DOHH2 (cell line): ENCODE measurements at regions not wholly inside any gene's neighbourhood (a gene's known extent, or its start where the extent isn't known, plus 50 kb on each side); places are given as distances from the start of the nearest gene placed in this dataset.

Experiments used
- H3F3A ChIP-seq: fragments of 200-600 bp; sonication (generic), shearing (Covaris generic); 2 replicates; pipeline ENCODE4 v1.6.0; 2016; ENCODE audit warnings: antibody characterized with exemption, mild to moderate bottlenecking; ENCODE audit not compliant: control insufficient read depth, insufficient read depth
- H3K27ac ChIP-seq: fragments of 200-600 bp; sonication (generic); 2 replicates; pipeline ENCODE4 v1.5.1; 2014; ENCODE audit warnings: low read depth, mild to moderate bottlenecking, low read length, moderate library complexity
- H3K27me3 ChIP-seq: fragments of 200-600 bp; sonication (generic); 2 replicates; pipeline ENCODE4 v1.6.1; 2014; ENCODE audit warnings: mild to moderate bottlenecking, low read length, mixed read lengths; ENCODE audit not compliant: control insufficient read depth
- H3K36me3 ChIP-seq: fragments of 200-600 bp; sonication (generic); 2 replicates; pipeline ENCODE4 v1.6.1; 2014; ENCODE audit warnings: mild to moderate bottlenecking, low read length, moderate library complexity, mixed read lengths; ENCODE audit not compliant: control insufficient read depth
- H3K4me1 ChIP-seq: fragments of 200-600 bp; sonication (generic); 2 replicates; pipeline ENCODE4 v1.6.1; 2014; ENCODE audit warnings: mild to moderate bottlenecking, low read length, mixed read lengths; ENCODE audit not compliant: control insufficient read depth
- H3K4me2 ChIP-seq: fragments of 200-600 bp; sonication (generic); 2 replicates; pipeline ENCODE4 v1.6.0; 2014; ENCODE audit warnings: mild to moderate bottlenecking, low read length, moderate library complexity
- H3K4me3 ChIP-seq: fragments of 200-600 bp; sonication (generic); 2 replicates; pipeline ENCODE4 v1.5.1; 2014; ENCODE audit warnings: mild to moderate bottlenecking, low read length, mixed read lengths
- H3K79me2 ChIP-seq: fragments of 200-600 bp; sonication (generic); 2 replicates; pipeline ENCODE4 v1.6.1; 2014; ENCODE audit warnings: mild to moderate bottlenecking, low read length, mixed read lengths; ENCODE audit not compliant: control insufficient read depth
- H3K9me2 ChIP-seq: fragments of 200-600 bp; sonication (generic); replicated peaks from 2 replicates; pipeline ENCODE4 v1.6.1; 2014; ENCODE audit warnings: mild to moderate bottlenecking, low read length, mixed read lengths; ENCODE audit not compliant: control insufficient read depth
- H3K9me3 ChIP-seq: fragments of 200-600 bp; sonication (generic); 2 replicates; pipeline ENCODE4 v1.6.1; 2014; ENCODE audit warnings: antibody characterized with exemption, low read length, mixed read lengths; ENCODE audit not compliant: control insufficient read depth, insufficient read depth
- H4K20me1 ChIP-seq: fragments of 200-600 bp; sonication (generic); 2 replicates; pipeline ENCODE4 v1.6.0; 2014; ENCODE audit warnings: low read depth, mild to moderate bottlenecking, antibody characterized with exemption, low read length, moderate library complexity; ENCODE audit not compliant: control insufficient read depth, insufficient read depth
- EZH2phosphoT487 ChIP-seq: fragments of 200-600 bp; sonication (generic); IDR thresholded peaks from 2 replicates; pipeline ENCODE4 v1.6.1; 2017; ENCODE audit warnings: borderline replicate concordance, mild to moderate bottlenecking, antibody characterized with exemption, low read length, moderate library complexity, mixed read lengths
- TF ChIP-seq, protein P1 (sequence below): fragments of 200-600 bp; sonication (generic); IDR thresholded peaks from one replicate; pipeline ENCODE4 v1.5.1; 2014; ENCODE audit warnings: antibody characterized with exemption, mild to moderate bottlenecking, low read depth, low read length; ENCODE audit not compliant: poor library complexity, severe bottlenecking

DNA sequence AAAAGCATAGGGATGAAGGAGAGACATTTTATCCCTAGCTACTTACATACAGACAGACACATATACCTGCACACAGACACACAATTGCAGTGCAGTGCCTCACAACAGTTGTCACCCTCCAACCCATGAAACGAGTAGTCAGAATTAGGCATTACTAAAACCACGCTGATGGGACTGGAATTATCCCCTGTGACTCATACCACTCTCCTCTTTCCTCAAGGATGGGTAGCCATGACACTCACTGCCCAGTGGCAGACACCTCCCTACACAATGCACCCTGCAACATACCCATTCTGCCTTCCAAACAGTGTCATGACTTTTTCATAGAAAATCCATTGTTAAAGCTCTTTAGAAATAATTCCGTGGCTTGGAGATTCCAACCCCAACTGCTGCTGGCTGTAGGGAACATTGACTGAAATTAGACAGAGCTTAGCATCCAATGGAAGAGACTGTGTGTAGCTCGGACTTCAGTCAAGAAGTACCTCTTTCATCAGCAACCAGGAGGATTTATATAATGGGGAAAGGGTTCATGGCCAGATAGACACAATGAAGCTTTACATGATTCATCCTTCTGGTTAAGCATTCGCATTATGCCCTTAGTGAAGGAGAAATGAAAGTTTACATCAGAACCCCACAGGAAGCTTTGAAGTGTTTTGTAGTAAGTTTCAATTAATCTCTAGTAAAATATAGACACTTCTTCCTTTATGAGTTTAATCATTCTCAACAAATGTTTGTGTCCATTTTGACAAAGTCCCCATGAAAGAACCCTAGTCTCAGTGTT is 155.2 kb downstream of the FBXO15 start:
- H3K4me2 ChIP-seq = no peak overlapping the region
- no peaks in the 10 kb centered on the region for H3K27me3 ChIP-seq
- H3K4me1 ChIP-seq = no peaks in the 10 kb centered on the region
- no peaks in the 10 kb centered on the region for H3K79me2 ChIP-seq
- TF ChIP-seq, protein P1, sequence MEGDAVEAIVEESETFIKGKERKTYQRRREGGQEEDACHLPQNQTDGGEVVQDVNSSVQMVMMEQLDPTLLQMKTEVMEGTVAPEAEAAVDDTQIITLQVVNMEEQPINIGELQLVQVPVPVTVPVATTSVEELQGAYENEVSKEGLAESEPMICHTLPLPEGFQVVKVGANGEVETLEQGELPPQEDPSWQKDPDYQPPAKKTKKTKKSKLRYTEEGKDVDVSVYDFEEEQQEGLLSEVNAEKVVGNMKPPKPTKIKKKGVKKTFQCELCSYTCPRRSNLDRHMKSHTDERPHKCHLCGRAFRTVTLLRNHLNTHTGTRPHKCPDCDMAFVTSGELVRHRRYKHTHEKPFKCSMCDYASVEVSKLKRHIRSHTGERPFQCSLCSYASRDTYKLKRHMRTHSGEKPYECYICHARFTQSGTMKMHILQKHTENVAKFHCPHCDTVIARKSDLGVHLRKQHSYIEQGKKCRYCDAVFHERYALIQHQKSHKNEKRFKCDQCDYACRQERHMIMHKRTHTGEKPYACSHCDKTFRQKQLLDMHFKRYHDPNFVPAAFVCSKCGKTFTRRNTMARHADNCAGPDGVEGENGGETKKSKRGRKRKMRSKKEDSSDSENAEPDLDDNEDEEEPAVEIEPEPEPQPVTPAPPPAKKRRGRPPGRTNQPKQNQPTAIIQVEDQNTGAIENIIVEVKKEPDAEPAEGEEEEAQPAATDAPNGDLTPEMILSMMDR = no peak
- no peak for TF ChIP-seq EZH2phosphoT487
- no peaks in the 10 kb centered on the region for H3K9me3 ChIP-seq
- H3K4me3 ChIP-seq = no peak overlapping the region
- H3K36me3 ChIP-seq = no peaks in the 10 kb centered on the region
- H3F3A ChIP-seq = no peaks in the 10 kb centered on the region
- H3K9me2 ChIP-seq = no peaks in the 10 kb centered on the region
- H3K27ac ChIP-seq = no peak overlapping the region
- H4K20me1 ChIP-seq = no peaks in the 10 kb centered on the region

DNA sequence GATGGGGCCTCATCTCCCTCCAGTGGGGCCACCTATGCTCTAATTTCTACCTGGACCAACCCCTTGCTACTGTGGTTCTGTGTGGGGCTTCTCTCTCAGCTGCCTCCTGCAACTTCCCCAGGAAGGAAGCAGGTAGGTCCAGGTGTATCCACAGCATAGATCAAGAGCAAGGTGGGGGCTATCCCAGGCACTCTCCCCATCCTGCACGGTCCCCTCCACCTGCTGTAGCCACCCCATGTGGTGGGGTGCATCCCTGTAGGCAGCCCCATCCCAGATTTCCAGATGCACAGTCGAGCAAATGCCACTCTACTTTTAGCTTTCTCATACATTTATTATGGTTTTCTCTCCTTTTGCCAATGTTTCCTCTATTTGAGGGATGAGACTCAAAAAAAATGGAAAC is 156.1 kb downstream of the FBXO15 start:
- no peaks in the 10 kb centered on the region for H3F3A ChIP-seq
- H4K20me1 ChIP-seq = no peaks in the 10 kb centered on the region
- no peaks in the 10 kb centered on the region for H3K9me2 ChIP-seq
- H3K27ac ChIP-seq = no peak overlapping the region
- no peaks in the 10 kb centered on the region for H3K9me3 ChIP-seq
- TF ChIP-seq, protein P1 = no peak
- no peak for TF ChIP-seq EZH2phosphoT487
- H3K4me2 ChIP-seq = no peak overlapping the region
- no peak overlapping the region for H3K4me3 ChIP-seq
- H3K27me3 ChIP-seq = no peaks in the 10 kb centered on the region
- no peaks in the 10 kb centered on the region for H3K4me1 ChIP-seq
- H3K79me2 ChIP-seq = no peaks in the 10 kb centered on the region
- no peaks in the 10 kb centered on the region for H3K36me3 ChIP-seq

DNA sequence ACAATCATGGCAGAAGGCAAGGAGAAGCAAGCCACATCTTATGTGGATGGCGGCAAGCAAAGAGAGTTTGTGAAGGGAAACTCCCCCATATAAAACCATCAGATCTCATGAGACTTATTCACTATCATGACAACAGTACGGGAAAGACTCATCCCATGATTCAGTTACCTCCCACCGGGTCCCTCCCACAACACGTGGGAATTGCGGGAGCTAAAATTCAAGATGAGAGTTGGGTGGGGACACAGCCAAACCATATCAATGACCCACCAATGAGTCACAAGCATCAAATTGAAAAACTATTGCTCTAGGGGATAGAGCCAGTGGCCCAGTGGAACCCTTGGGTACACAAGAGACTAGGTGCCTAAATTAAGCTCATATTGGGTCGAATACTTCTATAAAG is 157.4 kb downstream of the FBXO15 start:
- Histone ChIP-seq H3K9me2 (no peaks in the 10 kb centered on the region), H3K27ac (no peak overlapping the region), H3K4me3 (no peak overlapping the region), H3K9me3 (no peaks in the 10 kb centered on the region), H3K36me3 (no peaks in the 10 kb centered on the region), H3K4me2 (no peak overlapping the region), H3K79me2 (no peaks in the 10 kb centered on the region), H3K4me1 (no peaks in the 10 kb centered on the region), H3K27me3 (no peaks in the 10 kb centered on the region), H4K20me1 (no peaks in the 10 kb centered on the region), H3F3A (no peaks in the 10 kb centered on the region)
- no peak for TF ChIP-seq EZH2phosphoT487
- TF ChIP-seq, protein P1 = no peak
